CD8-positive, alpha-beta memory T cell (primary cell): ENCODE measurements at regions not wholly inside any gene's neighbourhood (a gene's known extent, or its start where the extent isn't known, plus 50 kb on each side); places are given as distances from the start of the nearest gene placed in this dataset.
"Not testable (repeated sequence)": the region's sequence is repeated elsewhere in the genome, so short reads cannot be mapped to it uniquely, and the experiment has no call there.

ENCODE experiments used
- CTCF ChIA-PET: fragments of 350-600 bp; sonication (Branson Sonifier 250); formaldehyde crosslinking; loops from one replicate; lab custom pipeline; 2021; ENCODE audit warnings: antibody characterized with exemption; lab: Charles Lee
- POLR2A ChIA-PET: fragments of 350-600 bp; sonication (Branson Sonifier 250); formaldehyde crosslinking; loops from one replicate; lab custom pipeline; 2021; ENCODE audit warnings: antibody characterized with exemption; lab: Charles Lee
- DNase-seq, 5 donors: peaks; one replicate each; pipeline versions ENCODE4 v3.0.0 to v3.0.0-alpha.2; 2020 to 2022; ENCODE audit warnings: mixed read lengths in 1 of 5
- H3K27ac ChIP-seq: one replicate; pipeline ENCODE4 v1.7.0; 2013; ENCODE audit warnings: low read depth, mild to moderate bottlenecking, low read length, moderate library complexity
- H3K27me3 ChIP-seq: 2 replicates; pipeline ENCODE4 v1.7.0; 2013; ENCODE audit warnings: low read length, mild to moderate bottlenecking; ENCODE audit not compliant: insufficient read depth, poor library complexity, severe bottlenecking
- H3K36me3 ChIP-seq: 2 replicates; pipeline ENCODE4 v1.7.0; 2013; ENCODE audit warnings: mild to moderate bottlenecking, low read length, moderate library complexity; ENCODE audit not compliant: insufficient read depth
- H3K4me1 ChIP-seq: 2 replicates; pipeline ENCODE4 v1.7.0; 2013; ENCODE audit warnings: mild to moderate bottlenecking, low read length, moderate library complexity; ENCODE audit not compliant: insufficient read depth
- H3K4me3 ChIP-seq: 2 replicates; pipeline ENCODE4 v1.7.0; 2013; ENCODE audit warnings: mild to moderate bottlenecking, low read length
- H3K9me3 ChIP-seq: 2 replicates; pipeline ENCODE4 v1.7.0; 2013; ENCODE audit warnings: mild to moderate bottlenecking, low read length
- H3K27ac Mint-ChIP-seq, 8 donors: one replicate each; pipeline ENCODE4 v1.8.0; 2020 to 2021; ENCODE audit warnings: mixed read lengths in 8 of 8, mild to moderate bottlenecking in 6 of 8, inconsistent platforms in 3 of 8, moderate library complexity in 3 of 8
- H3K27me3 Mint-ChIP-seq, 2 donors: one replicate each; pipeline ENCODE4 v1.8.0; 2020 to 2021; ENCODE audit warnings: mixed read lengths in 2 of 2, mild to moderate bottlenecking in 1 of 2, moderate library complexity in 1 of 2
- H3K36me3 Mint-ChIP-seq, 3 donors: one replicate each; pipeline ENCODE4 v1.8.0; 2020 to 2021; ENCODE audit warnings: mixed read lengths in 3 of 3, inconsistent platforms in 1 of 3, mild to moderate bottlenecking in 1 of 3
- H3K4me1 Mint-ChIP-seq, 3 donors: one replicate each; pipeline ENCODE4 v1.8.0; 2020 to 2021; ENCODE audit warnings: mixed read lengths in 3 of 3, inconsistent platforms in 1 of 3, mild to moderate bottlenecking in 1 of 3
- H3K4me3 Mint-ChIP-seq, 7 donors: one replicate each; pipeline ENCODE4 v1.8.0; 2020 to 2021; ENCODE audit warnings: mixed read lengths in 7 of 7, mild to moderate bottlenecking in 6 of 7, moderate library complexity in 4 of 7, inconsistent platforms in 2 of 7
- H3K9me3 Mint-ChIP-seq, 5 donors: one replicate each; pipeline ENCODE4 v1.8.0; 2020 to 2022; ENCODE audit warnings: mixed read lengths in 5 of 5, mild to moderate bottlenecking in 3 of 5, moderate library complexity in 2 of 5, inconsistent platforms in 1 of 5

- Mint-ChIP-seq H3K27ac (no peak overlapping the region), H3K27me3 (no peaks in the 10 kb centered on the region), H3K36me3 (no peaks in the 10 kb centered on the region), H3K4me1 (peaks cover 0 to 6% (median 4%) of the 10 kb centered on the region in 3 donors), H3K4me3 (no peak overlapping the region), H3K9me3 (peaks cover 0 to 4% (median 0%) of the 10 kb centered on the region in 5 donors)
- Histone ChIP-seq H3K27ac (no peak overlapping the region), H3K4me1 (no peaks in the 10 kb centered on the region), H3K9me3 (no peaks in the 10 kb centered on the region), H3K36me3 (no peaks in the 10 kb centered on the region), H3K27me3 (no peaks in the 10 kb centered on the region), H3K4me3 (no peak overlapping the region)
- ChIA-PET POLR2A (no interaction called here), CTCF (no interaction called here)
- DNase-seq: no peak
Observed at GRCh38 chr9:31912636-31913035, 471.8 kb upstream of the ACO1 start.

GRCh38 chr9:31916591-31917241 lies 467.7 kb upstream of the ACO1 start:
- Mint-ChIP-seq H3K36me3 (no peaks in the 10 kb centered on the region), H3K27me3 (no peaks in the 10 kb centered on the region), H3K4me1 (no peaks in the 10 kb centered on the region), H3K4me3 (no peak overlapping the region), H3K27ac (no peak overlapping the region), H3K9me3 (peaks cover 0 to 4% (median 0%) of the 10 kb centered on the region in 5 donors)
- no peak for DNase-seq
- Histone ChIP-seq H3K4me3 (no peak overlapping the region), H3K27ac (no peak overlapping the region), H3K36me3 (no peaks in the 10 kb centered on the region), H3K27me3 (no peaks in the 10 kb centered on the region), H3K9me3 (no peaks in the 10 kb centered on the region), H3K4me1 (no peaks in the 10 kb centered on the region)
- ChIA-PET CTCF (no interaction called here), POLR2A (no interaction called here)

GRCh38 chr9:31937737-31938136 lies 446.7 kb upstream of the ACO1 start:
- H3K36me3 Mint-ChIP-seq, H3K27me3 ChIP-seq, H3K9me3 ChIP-seq, H3K4me1 Mint-ChIP-seq, H3K27ac ChIP-seq, H3K4me1 ChIP-seq, DNase-seq, H3K27me3 Mint-ChIP-seq, POLR2A ChIA-PET, H3K27ac Mint-ChIP-seq, H3K9me3 Mint-ChIP-seq, H3K4me3 Mint-ChIP-seq, H3K36me3 ChIP-seq, CTCF ChIA-PET, H3K4me3 ChIP-seq: not testable (repeated sequence)

GRCh38 chr9:31950756-31951155 lies 433.7 kb upstream of the ACO1 start:
- ChIA-PET CTCF (no interaction called here), POLR2A (no interaction called here)
- no peaks in the 10 kb centered on the region for H3K4me1 Mint-ChIP-seq
- no peak overlapping the region for H3K27ac Mint-ChIP-seq
- Histone ChIP-seq H3K4me3 (no peak overlapping the region), H3K27me3 (no peaks in the 10 kb centered on the region), H3K36me3 (no peaks in the 10 kb centered on the region), H3K4me1 (no peaks in the 10 kb centered on the region), H3K27ac (no peak overlapping the region), H3K9me3 (no peaks in the 10 kb centered on the region)
- no peak for DNase-seq
- no peak overlapping the region for H3K4me3 Mint-ChIP-seq
- H3K36me3 Mint-ChIP-seq: no peaks in the 10 kb centered on the region
- H3K9me3 Mint-ChIP-seq: peaks cover 0 to 3% (median 0%) of the 10 kb centered on the region in 5 donors
- no peaks in the 10 kb centered on the region for H3K27me3 Mint-ChIP-seq

- no peak overlapping the region for H3K4me3 Mint-ChIP-seq
- no peaks in the 10 kb centered on the region for H3K9me3 ChIP-seq
Observed at GRCh38 chr9:31958572-31958971, 425.9 kb upstream of the ACO1 start.

GRCh38 chr9:31969552-31969951 lies 414.9 kb upstream of the ACO1 start:
- H3K27ac ChIP-seq: no peak overlapping the region
- Mint-ChIP-seq H3K4me3 (no peak overlapping the region), H3K9me3 (no peaks in the 10 kb centered on the region), H3K27ac (no peak overlapping the region), H3K4me1 (no peaks in the 10 kb centered on the region), H3K27me3 (no peaks in the 10 kb centered on the region), H3K36me3 (no peaks in the 10 kb centered on the region)
- H3K9me3 ChIP-seq: no peaks in the 10 kb centered on the region
- no peak for DNase-seq
- no peaks in the 10 kb centered on the region for H3K36me3 ChIP-seq
- H3K4me1 ChIP-seq: no peaks in the 10 kb centered on the region
- POLR2A ChIA-PET: no interaction called here
- CTCF ChIA-PET: interaction anchor here (1.0 kb wide), 1 partner anchor 10 kb away, joined by 3 read pairs; no protein-coding TSS in a partner anchor
- no peaks in the 10 kb centered on the region for H3K27me3 ChIP-seq
- no peak overlapping the region for H3K4me3 ChIP-seq

More at GRCh38 chr9:31958572-31958971, 425.9 kb upstream of the ACO1 start:
- peaks cover 2 to 35% (median 15%) of the 10 kb centered on the region in 5 donors for H3K9me3 Mint-ChIP-seq
- no peaks in the 10 kb centered on the region for H3K4me1 ChIP-seq
- DNase-seq: no peak
- H3K27me3 ChIP-seq: no peaks in the 10 kb centered on the region
- H3K36me3 Mint-ChIP-seq: no peaks in the 10 kb centered on the region
- H3K27ac Mint-ChIP-seq: no peak overlapping the region
- no peak overlapping the region for H3K27ac ChIP-seq
- H3K27me3 Mint-ChIP-seq: no peaks in the 10 kb centered on the region
- ChIA-PET CTCF (interaction anchor here (1.5 kb wide), 1 partner anchor 10 kb away, joined by 3 read pairs; no protein-coding TSS in a partner anchor), POLR2A (no interaction called here)
- H3K4me1 Mint-ChIP-seq: no peaks in the 10 kb centered on the region
- no peak overlapping the region for H3K4me3 ChIP-seq
- H3K36me3 ChIP-seq: no peaks in the 10 kb centered on the region

GRCh38 chr9:31983895-31984294 lies 400.5 kb upstream of the ACO1 start:
- Histone ChIP-seq H3K4me1 (no peaks in the 10 kb centered on the region), H3K27ac (no peak overlapping the region), H3K4me3 (no peak overlapping the region), H3K27me3 (no peaks in the 10 kb centered on the region), H3K9me3 (no peaks in the 10 kb centered on the region), H3K36me3 (no peaks in the 10 kb centered on the region)
- DNase-seq: no peak
- ChIA-PET CTCF (no interaction called here), POLR2A (no interaction called here)
- H3K4me1 Mint-ChIP-seq: no peaks in the 10 kb centered on the region
- H3K9me3 Mint-ChIP-seq: peaks cover 8 to 23% (median 16%) of the 10 kb centered on the region in 5 donors
- H3K4me3 Mint-ChIP-seq: no peak overlapping the region
- H3K27ac Mint-ChIP-seq: no peak overlapping the region
- H3K27me3 Mint-ChIP-seq: no peaks in the 10 kb centered on the region
- H3K36me3 Mint-ChIP-seq: no peaks in the 10 kb centered on the region

GRCh38 chr9:31996331-31996730 lies 388.1 kb upstream of the ACO1 start:
- Histone ChIP-seq H3K4me1 (no peaks in the 10 kb centered on the region), H3K27ac (no peak overlapping the region), H3K36me3 (no peaks in the 10 kb centered on the region), H3K4me3 (no peak overlapping the region), H3K27me3 (no peaks in the 10 kb centered on the region), H3K9me3 (no peaks in the 10 kb centered on the region)
- peaks cover 0 to 9% (median 4%) of the 10 kb centered on the region in 5 donors for H3K9me3 Mint-ChIP-seq
- DNase-seq: no peak
- peaks cover 0 to 2% (median 0%) of the 10 kb centered on the region in 3 donors for H3K4me1 Mint-ChIP-seq
- H3K4me3 Mint-ChIP-seq: no peak overlapping the region
- H3K27ac Mint-ChIP-seq: no peak overlapping the region
- H3K36me3 Mint-ChIP-seq: no peaks in the 10 kb centered on the region
- H3K27me3 Mint-ChIP-seq: peaks cover 0 to 2% of the 10 kb centered on the region in 2 donors
- ChIA-PET POLR2A (no interaction called here), CTCF (no interaction called here)
